GM18951 (cell line): ENCODE measurements at regions not wholly inside any gene's neighbourhood (a gene's known extent, or its start where the extent isn't known, plus 50 kb on each side); places are given as distances from the start of the nearest gene placed in this dataset.
"Not testable (repeated sequence)": the region's sequence is repeated elsewhere in the genome, so short reads cannot be mapped to it uniquely, and the experiment has no call there.

Experiments used
- POLR2A ChIP-seq: IDR thresholded peaks from 4 replicates; pipeline ENCODE4 v1.6.1; 2011; ENCODE audit warnings: mild to moderate bottlenecking; ENCODE audit not compliant: insufficient read length, insufficient read depth; ENCODE audit errors: extremely low read depth
- in situ Hi-C: fragments of 300-500 bp; cut with MboI; formaldehyde crosslinking; loops from one replicate; pipeline ENCODE4 v1.12.0; 2022; ENCODE audit warnings: low sequenced_read_pairs, mixed read lengths, inconsistent platforms; ENCODE audit not compliant: unreplicated experiment

GRCh38 chr5:125969011-125969813 is 454.0 kb upstream of the GRAMD2B start:
- in situ Hi-C loops = no loop called here
- TF ChIP-seq POLR2A = no peak

- in situ Hi-C loops = no loop called here
- no peak for TF ChIP-seq POLR2A
These were observed 453.4 kb upstream of the GRAMD2B start for GRCh38 chr5:125969814-125970171.

- in situ Hi-C loops = no loop called here
- no peak for TF ChIP-seq POLR2A
These were observed 452.4 kb upstream of the GRAMD2B start for GRCh38 chr5:125970631-125971307.

GRCh38 chr5:125972706-125973105 is 450.5 kb upstream of the GRAMD2B start:
- in situ Hi-C loops = no loop called here

GRCh38 chr5:125974679-125975078 is 448.5 kb upstream of the GRAMD2B start:
- in situ Hi-C loops = no loop called here
- no peak for TF ChIP-seq POLR2A

More at GRCh38 chr5:125972706-125973105, 450.5 kb upstream of the GRAMD2B start:
- TF ChIP-seq POLR2A = no peak

GRCh38 chr5:125976421-125977000 is 446.7 kb upstream of the GRAMD2B start:
- in situ Hi-C loops = no loop called here
- TF ChIP-seq POLR2A = no peak

- no peak for TF ChIP-seq POLR2A
These were observed 445.2 kb upstream of the GRAMD2B start for GRCh38 chr5:125978015-125978414.

GRCh38 chr5:125979636-125980035 is 443.6 kb upstream of the GRAMD2B start:
- in situ Hi-C loops = no loop called here
- no peak for TF ChIP-seq POLR2A

More at GRCh38 chr5:125978015-125978414, 445.2 kb upstream of the GRAMD2B start:
- in situ Hi-C loops = no loop called here

GRCh38 chr5:125981016-125981415 is 442.2 kb upstream of the GRAMD2B start:
- in situ Hi-C loops = no loop called here
- TF ChIP-seq POLR2A = no peak

- in situ Hi-C loops = no loop called here
- TF ChIP-seq POLR2A = no peak
These were observed 435.4 kb upstream of the GRAMD2B start for GRCh38 chr5:125987677-125988255.

- in situ Hi-C loops = no loop called here
- TF ChIP-seq POLR2A = no peak
These were observed 431.2 kb upstream of the GRAMD2B start for GRCh38 chr5:125992050-125992449.

- in situ Hi-C loops = not testable (repeated sequence)
These were observed 423.8 kb upstream of the GRAMD2B start for GRCh38 chr5:125999271-126000030.

- in situ Hi-C loops = no loop called here
- no peak for TF ChIP-seq POLR2A
These were observed 422.7 kb upstream of the GRAMD2B start for GRCh38 chr5:126000507-126000906.
